SHP77 (cell line): ENCODE measurements at regions not wholly inside any gene's neighbourhood (a gene's known extent, or its start where the extent isn't known, plus 50 kb on each side); places are given as distances from the start of the nearest gene placed in this dataset.

Source experiments
- DNase-seq, 2 experiments: peaks; one replicate each; lab custom pipeline; 2025; lab: John Stamatoyannopoulos, UW

DNA sequence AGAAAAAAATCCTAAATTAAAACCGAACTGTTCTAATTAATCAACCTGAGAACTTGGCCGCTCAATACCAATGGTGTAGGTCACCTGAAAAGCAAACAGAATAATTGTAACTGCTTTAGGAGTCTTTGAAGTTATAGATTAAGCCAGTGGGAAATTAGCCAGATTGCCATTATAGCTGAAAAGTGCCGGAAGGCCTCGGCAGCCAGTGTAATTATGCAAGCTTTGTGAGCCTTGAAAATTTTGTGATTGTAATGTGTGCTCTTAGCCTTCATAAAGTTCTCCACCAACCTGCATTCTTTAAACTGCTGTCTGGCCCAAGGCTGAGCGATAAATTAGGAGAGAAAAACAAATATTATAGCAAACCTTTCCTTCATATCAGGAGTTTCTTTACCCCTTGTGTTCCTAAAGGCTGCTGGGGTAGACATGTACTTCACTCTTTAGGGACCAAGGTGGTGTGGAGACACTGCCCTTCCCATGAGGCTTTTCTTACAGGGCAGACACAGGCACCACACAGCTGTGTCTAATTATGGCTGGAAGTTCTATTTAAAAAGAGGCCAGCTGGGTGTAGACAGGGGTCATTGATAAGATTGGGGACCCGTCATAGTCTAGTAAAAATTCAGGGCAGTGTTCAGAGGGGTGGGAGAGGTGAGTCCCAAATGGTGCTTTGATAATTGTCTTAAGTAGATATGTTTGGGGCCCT lies 991.2 kb downstream of the FLRT2 start:
- no peak for DNase-seq

DNA sequence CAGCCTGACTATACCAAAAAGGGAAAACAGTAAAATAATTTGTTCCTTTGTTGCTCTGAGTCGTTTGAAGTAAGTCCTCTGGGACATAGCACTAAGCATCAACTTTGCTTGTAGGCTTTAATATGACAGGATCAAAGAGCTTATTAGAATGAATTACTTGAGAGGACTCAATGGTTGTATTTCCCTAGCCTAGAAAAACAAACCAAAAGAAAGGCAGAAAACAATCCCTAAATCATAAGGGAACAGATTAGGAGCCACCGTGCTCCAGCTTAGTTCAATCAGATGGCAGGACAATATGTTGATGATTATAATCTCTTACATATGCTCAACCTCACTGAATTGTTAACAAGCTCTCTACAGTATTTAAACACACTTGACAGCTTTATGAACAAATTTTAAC lies 988.4 kb downstream of the FLRT2 start:
- no peak for DNase-seq

DNA sequence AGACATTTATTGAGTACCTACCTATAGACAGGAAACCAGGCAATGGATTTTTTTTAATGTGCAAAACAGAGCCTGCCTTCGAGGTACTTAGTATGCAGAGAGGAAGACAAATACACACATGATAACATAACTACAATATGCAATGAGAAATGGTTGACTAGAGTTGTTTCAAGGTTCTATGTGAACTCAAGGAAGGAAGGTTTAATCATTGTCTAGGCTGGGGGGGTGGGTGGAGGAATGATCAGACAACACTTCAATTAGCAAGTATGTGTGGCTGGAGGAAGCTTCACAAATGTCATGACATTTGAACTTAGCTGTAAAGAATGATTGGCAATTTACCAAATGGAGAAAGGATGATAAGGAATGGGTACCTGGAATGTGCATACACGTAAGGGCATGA lies 985.3 kb downstream of the FLRT2 start:
- no peak for DNase-seq

DNA sequence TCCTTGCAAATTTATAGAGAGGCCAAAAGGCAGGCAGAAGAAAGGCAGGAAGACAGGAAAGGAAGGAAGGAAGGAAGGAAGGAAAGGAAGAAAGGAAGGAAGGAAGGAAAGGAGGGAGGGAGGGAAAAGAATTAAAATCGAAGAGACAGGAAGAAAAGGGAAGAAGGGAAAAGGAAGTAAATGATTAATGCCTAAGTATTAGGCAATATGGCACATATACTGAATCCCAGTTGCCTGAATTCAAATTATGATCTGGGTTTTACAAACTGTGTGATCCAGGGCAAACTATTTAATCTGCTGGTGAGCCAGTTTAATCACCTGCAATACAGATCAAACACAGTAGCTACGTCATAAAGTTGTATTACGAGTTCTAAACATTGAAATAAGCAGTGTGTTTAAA lies 983.6 kb downstream of the FLRT2 start:
- DNase-seq = no peak

DNA sequence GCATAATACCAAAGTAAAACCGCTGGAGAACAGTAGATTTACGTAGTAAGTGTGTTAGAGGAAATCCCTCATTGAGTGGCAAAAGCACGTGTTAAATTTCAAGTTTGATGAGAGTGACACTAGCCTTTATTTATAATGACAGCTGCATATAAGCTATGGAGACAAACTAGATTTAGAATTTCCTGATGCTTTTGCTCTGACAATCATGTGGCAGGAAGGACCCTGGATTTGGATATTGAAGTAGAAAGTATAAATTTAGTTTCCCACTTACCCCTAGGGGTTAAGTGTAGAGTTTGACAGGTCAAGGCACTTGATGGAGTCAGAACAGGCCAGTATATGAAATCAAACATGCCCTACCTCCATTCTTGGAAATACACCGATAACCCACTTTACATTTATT lies 983.1 kb downstream of the FLRT2 start:
- DNase-seq = no peak

DNA sequence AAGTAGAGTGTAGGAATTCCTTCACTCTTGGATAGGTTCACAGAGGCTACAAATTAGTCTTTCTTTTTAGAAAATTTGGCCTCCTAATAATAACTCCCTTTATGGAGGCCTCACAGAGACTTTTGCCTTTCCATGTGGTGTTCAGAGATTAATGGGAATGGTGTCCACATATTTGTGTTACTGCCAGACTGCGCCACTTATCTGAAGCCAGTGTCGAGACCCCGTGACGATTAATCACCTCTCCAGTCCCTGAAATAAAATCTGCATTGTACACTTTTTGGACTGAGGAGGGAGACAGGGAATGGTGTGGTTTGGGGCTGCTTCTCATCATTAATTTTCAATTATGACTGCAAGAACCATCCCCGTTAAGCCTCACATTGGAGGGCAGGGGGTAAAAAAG lies 980.5 kb downstream of the FLRT2 start:
- no peak for DNase-seq

DNA sequence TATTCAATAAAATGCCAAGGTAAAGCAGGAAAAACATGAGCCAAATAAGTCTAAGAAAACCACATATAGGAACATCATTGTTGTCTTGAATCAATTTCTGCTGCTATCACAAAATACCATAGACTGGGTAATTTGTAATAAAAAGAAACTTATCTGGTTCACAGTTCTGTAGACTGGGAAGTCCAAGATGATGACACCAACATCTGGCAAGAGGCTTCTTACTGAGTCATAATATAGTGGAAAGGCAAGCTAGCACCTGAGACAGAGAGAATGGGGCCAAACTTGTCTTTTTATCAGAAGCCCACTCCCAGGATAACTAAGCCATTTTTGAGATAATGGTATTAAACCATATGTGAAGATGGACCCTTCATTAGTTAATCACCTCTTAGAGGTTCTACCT lies 975.9 kb downstream of the FLRT2 start:
- no peak for DNase-seq

DNA sequence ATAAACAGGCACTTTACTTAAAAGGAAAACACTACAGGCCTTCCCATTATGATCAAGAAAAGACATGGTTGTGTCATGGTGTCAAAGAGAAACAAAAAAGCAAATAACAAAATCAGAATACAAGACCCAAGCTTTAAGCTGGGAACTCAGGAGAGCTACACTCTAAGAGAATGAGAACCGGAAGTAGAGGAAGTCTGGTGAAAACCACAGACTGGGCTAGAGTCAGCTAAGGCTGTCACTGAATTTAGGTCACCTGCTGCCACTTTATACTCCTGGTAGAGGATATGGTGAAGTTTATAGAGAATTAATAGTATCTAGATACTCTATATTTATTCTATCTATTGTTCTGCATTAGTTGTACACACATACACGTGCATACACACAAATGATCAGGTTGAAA lies 971.7 kb downstream of the FLRT2 start:
- no peak for DNase-seq

DNA sequence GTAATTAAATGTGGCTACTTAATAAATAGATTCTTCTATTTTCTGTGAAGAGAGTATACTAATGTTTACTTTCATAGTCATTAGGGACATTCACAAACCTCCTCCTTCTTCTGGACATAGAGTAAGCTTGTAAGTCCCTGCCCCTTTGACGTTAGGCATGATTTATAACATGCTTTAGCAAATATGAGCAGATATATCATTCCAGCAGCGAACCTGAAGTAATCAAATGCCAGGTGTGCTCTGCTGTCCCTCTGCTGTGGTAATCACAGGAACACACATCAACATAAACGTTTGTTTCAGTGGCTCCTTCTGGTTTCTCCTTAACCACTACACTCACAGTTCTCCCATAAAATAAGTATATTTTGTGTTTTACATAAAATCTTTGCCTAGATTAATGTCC lies 961.8 kb downstream of the FLRT2 start:
- DNase-seq = peak; percentile 60 to 68

DNA sequence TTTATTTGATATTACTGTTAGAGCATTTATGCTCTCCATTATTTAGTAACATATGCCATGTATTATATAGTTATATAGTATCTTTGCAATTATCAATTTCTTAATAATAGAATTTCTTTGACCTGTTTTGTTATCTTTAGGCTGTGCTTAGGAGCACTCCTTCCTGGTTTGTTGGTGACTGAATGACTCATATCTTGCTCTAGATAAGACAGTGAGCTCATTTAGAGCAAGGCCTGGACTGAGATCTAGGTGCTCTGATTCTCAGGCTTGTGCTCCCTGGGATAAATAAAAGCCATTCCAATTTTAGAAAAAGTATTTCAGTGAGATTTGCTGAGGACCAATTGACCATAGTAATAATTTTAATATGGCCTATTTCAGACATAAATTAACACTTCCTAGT lies 951.2 kb downstream of the FLRT2 start:
- no peak for DNase-seq

DNA sequence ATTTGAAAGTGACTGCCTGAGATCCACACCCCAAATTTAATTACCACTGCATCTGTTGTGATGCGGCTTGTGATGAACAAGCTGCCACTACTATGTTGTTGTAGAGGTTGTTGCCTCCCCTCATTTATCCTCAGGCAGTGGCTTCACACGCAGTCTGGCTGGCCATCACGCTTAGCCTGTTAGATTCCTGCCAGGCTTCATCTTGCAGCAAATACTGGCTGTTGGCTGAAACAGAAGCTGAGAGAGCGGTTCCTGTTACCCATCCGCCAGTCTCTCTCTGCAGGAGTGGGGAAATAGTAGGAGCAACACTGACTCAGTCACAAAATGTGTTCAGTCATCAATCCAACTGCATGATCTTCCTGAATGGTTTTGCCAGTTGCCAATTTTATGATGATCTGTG lies 934.4 kb downstream of the FLRT2 start:
- DNase-seq = no peak

DNA sequence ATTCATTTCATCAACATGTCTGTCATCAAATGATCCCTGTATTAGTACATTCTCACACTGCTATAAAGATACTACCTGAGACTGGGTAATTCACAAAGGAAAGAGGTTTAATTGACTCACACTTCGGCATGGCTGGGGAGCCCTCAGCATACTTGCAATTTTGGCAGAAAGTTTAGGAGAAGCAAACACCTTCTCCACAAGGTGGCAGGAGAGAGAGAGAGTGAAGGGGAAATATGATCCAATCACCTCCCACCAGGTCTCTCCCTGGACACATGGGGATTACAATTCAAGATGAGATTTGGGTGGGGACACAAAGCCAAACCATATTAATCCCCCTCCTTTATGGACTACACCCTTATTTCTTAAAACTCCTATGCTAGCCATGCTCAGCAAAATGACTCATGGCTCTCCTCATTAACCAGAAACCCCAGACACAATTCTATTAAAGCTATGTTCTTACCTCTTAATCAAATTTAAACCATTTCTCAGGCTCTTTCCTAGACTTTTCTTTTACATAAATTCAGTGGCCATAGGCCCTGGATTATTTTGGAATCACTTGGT lies 932.3 kb downstream of the FLRT2 start:
- DNase-seq = no peak

DNA sequence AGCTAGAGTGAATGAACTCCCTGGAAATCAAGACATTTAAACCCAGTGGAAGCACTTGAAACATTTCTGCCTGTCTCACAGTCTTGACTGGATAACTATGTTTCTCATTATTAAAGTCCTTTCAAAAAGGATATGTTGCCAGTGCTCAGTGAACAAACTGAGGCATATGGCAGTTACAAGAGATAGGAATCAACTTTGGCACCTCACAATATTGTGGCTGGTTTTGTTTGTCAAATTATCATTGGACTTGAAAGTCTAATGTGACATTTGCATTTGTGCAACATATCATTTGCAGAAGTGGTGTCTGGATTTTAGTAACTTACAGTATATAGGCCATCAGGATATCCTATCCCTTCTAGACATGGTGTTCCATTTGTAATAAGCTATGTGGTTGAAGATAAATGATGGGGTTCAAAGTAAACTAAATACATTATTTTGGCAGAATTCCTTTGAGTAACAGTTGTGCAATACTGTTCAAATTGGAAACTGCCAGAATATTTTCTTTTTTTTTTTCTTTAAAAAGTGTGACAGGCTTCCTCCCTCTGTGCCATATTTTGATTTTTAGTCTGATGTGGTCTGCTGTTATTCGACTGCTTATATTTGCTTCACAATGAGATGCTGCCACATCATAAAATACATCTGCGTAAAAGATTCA lies 927.7 kb downstream of the FLRT2 start:
- DNase-seq = no peak

DNA sequence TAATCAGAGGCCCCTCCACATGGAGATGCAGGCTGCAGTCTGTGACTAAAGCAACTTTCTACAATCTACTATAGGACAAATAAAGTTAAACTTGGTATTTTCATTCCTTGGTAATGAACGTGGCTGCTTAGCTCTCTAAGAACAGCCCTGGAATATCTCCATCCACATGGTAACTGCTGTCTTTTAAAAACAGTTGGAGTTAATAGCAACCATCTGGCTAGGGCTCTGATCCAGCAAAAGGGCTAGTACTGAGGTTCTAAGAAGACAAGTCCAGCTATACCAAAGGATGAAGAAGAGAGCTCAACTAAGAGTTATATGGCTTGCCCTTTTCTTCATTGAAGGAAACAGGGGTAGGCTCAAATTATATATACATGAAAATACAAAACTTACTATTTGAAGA lies 920.1 kb downstream of the FLRT2 start:
- DNase-seq = no peak

DNA sequence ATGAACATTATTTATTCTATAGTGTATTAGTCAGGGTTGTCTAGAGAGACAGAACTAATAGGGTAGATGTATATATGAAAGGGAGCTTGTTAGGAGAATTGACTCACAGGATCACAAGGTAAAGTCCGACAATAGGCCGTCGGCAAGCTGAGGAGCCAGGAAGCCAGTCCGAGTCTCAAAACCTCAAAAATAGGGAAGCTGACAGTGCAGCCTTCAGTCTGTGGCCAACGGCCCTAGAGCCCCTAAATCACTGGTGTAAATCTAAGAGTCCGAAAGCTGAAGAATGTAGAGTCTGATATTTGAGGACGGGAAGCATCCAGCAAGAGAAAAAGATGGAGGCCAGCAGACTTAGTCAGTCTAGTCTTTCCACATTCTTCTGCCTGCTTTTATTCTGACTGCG lies 912.2 kb downstream of the FLRT2 start:
- no peak for DNase-seq

DNA sequence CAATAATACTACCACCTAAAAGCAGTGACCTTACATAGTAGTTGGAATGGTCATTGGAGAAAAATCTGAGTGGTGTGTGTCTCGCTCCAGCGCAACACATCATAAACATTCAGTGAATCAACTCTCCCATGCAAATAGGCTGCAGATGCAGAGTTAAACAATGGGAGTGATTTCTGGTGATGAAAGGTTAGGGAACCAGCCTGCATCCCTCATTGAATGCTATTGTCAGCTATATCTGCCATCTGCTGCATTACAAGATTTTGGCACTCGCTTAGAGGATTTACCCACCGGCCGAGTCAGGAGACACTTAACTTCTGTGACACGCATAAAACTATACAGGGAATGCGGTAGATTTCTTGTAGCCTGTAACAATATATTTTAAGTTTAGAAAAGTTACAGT lies 900.9 kb downstream of the FLRT2 start:
- no peak for DNase-seq

DNA sequence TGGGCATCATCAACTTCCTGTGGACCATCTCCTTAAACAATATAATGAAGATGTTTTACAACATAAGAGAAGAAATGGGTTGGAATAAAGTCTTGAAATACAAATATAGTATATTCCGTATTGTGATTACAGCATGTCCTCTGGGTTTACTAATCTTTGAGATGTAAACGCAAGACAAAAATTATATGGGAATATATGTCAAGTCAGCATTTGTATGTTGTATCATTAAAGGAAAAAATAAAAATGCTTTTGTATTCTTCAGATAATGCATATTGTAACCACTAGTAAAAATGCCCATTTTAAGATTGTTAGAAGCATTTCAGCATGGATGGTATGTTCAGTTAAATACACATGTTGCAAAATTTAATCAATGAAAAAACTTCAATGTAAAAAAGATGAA lies 893.3 kb downstream of the FLRT2 start:
- DNase-seq = no peak

DNA sequence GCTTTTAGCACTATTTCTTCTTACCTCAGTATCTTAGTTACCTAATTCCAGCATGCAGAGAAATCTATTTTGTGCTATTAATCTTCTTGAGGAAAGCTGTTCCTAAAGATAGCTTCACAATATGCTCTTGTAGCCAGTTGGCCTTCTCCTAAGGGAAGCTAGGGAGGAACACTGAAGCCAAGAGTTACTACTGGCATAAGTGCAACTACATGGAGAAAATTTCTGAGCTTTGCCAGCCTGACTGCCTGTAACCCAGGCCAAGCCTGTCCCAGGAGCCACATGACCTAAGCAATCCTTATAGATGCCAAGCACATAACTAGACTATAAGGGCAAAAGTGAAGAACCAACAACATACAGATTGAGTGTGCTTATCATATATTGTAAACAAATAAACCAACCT lies 890.2 kb downstream of the FLRT2 start:
- no peak for DNase-seq

DNA sequence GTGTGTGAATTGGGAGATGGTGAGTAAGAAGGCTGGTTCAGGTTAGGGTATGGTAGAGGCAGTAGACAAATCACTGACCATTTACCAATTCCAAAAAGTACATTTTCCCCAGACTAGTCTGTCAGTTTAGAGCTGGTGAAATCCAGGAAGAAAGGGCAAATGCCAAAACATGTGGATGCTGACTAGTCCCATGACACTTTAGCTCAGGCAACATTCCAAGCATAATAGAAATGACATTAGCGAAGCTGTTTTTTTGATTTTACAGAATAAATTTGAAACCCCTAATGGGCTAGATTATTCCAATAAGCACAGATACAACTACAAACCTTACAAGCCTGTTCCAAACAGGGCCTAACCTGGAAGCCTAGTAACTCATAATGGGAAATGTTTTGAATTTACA lies 884.2 kb downstream of the FLRT2 start:
- DNase-seq = no peak

DNA sequence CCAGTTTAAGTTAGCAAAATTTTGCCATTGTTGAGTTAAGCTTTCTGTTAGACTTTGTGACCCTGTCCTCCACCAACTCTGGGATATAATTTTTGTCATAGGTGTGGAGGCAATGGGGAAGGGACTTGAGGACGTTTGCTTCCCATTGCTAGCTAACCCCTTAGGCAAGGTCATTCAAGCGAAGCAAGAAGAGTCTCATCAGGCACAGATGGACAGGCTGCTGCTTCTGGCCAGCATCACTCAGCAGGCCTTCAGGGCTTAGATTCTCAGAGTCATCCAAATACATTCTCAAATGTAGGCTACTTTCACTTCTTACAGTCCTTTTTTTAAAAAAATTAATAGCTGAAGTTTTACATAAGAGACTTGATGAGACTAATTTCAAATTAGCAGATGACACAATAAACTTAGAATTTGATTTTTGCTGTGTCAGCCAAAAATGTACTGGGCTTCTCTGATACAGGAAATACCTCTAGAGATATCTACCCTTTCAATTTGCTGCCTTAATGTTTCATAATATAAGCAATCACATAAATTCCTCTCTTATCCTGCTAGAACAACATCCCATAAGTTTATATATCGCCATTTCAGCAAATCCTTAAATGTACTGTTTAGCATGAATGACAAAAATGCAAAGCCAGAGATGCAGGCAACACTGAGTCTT lies 875.2 kb downstream of the FLRT2 start:
- no peak for DNase-seq

DNA sequence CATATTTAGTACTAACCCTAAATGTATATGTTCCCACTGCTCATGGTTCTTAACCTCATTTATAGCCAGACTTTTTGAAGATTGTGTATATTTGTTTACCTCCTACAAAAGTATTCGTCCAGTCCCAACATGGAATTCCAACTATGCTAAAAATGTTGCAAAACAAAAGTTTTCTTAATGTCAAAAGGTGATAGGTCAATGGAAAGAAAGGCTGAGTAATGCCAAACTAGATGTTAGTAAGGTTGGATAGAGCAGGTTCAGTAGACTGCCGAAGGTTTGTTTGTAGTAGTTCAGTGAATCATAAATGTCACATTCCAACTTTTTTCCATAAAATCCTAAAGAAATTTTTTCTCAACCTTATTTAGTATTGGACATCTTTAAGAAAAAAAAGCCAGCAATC lies 874.5 kb downstream of the FLRT2 start:
- DNase-seq = no peak

DNA sequence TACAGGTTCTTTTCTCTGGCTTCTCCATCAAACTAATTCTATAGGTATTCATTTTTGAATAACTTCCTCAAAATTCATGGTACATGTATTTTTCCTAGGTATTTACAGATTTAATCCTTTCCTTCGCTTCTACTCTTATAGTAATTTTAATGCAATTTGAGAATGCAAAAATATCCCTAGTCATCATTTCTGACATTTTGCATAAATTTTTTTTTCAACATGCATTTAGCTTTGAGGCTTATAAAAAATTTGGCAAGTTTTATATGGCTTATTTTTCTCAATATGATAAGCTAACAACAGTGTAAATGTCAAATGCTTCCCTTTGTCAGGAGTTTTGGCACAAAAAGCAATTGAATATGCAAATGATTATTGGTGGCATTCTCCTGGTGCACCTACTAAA lies 872.6 kb downstream of the FLRT2 start:
- DNase-seq = no peak

DNA sequence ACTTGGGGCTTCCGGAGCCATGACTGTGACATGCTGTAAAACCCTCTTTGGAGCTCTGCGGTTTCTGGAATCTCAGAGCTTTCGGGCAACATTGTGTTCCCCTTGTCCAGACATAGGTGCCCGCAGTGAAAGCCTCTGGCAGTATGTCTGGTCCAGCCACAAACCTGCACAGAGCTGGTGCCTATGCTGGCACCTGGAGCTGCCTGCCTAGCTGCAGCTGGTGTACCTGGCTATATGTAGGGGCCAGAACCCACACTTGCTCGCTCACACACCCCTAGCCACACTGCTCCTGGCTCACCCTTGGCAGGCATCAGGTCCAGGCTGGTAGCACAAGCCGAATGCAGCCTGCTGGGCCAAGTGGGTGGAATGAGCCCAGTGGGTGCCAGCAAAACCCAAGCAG lies 861.1 kb downstream of the FLRT2 start:
- no peak for DNase-seq
